NCI-H748 (cell line): ENCODE measurements at regions not wholly inside any gene's neighbourhood (a gene's known extent, or its start where the extent isn't known, plus 50 kb on each side); places are given as distances from the start of the nearest gene placed in this dataset.

Experiments
- DNase-seq: peaks from one replicate; lab custom pipeline; 2025; ENCODE audit not compliant: unreplicated experiment; lab: John Stamatoyannopoulos, UW

DNA sequence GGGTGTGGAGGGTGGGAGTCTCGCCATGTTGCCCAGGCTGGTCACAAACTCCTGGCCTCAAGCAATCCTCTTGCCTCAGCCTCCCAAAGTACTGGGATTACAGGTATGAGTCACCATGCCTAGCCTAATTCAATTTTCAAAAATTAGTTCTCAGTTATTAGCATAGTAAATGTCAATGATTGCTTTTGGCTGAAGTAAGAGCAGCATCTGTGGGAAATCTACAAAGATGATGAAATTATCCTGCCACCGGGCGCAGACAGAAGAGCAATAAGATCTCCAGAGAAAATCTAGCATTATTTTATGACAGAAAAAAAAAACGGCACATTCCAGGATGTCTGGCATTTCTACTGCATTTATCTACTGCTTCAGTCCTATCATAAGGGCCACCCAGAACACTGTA, 97.9 kb upstream of the DAAM1 start:
- DNase-seq = no peak

DNA sequence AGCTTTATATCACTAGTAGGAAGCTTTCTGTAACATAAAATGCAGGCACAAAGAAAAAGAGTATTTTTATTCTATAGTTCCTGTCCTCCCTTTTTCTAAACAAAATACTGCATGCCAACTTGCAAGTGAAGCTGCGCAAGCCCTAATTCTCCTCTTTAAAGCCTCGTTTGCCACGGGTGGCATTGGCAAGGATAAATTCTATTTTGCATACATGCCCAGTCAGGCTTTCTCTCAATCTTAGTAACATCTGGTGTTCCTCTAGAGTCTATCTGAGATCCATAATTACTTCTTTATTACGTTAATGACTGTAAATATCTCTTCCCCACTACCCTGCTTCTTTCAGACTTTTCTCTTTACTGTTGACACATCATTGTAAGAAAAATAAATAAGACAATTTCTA, 97.1 kb upstream of the DAAM1 start:
- DNase-seq = no peak

DNA sequence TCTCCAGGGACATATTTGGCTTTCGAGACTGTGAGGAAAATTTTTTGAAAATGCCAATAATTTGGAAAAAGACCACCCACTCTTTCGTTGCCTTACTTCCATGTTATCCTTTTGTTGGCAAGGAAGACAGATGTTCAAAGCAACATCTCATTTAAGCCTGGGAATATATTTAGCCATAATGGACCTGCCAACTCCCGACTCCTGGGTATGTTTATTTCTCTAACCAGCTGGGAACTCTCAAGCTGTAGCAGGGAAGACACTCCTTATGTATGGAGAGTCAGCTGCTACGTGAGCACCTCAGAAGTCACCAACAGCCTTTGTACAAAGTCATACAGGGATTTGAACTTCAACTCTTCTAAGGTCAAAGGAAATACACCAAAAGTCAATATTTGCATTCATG, 96.5 kb upstream of the DAAM1 start:
- DNase-seq = no peak

DNA sequence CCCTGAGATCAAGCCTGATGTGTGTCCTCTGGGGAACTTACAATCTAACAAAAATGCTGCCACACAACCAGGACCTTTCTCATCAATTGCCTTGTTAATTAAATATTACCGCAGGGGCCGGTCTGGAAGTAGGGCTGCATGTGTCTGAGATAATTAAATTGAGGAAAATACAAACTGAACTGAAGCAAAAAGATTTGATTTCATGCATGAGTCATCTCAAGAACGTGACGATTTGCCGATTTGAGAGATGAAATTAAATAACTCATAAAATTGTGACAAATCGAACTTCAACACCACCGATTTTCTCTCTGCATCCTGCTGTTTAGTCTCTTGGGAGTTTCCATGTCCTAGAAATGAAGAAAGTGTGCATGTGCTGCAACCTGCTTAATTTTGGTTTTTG, 94.6 kb upstream of the DAAM1 start:
- DNase-seq = no peak

DNA sequence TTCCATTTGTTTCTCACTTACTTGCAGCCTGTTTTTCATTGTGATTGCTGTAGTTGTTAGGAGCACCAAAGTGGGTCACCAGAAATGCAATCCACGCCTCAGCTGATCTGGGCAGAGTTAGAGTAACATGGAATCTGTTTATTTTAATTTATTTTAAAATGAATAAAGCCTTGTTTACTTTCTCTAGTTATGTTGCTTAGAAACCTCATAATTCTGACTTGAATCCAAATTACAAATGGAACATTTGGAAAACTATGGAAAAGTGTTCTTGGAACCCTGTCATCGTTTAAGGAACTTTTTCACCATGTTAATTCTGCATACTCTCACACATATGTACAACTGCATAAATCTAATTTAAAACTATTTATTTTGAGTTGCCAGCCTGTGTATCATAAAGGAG, 92.2 kb upstream of the DAAM1 start:
- DNase-seq = no peak

DNA sequence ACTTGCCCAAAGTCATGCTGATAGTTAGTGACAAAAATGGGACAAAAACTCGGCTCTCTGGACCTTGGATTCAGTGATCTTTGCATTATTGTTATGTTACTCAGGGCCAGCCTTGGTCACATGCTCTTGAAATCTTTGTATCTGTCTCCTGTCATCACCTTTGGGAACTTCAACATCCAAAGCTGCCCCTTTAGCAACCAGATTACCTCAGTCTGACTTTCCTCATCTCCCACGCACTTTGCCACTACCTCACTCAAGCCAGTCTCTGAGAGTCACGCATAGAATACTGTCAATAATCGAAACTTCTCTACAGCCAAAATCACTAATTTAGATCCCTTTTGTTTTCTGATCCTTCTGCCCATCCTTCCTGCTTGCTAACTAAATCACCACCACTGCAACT, 90.8 kb upstream of the DAAM1 start:
- no peak for DNase-seq

DNA sequence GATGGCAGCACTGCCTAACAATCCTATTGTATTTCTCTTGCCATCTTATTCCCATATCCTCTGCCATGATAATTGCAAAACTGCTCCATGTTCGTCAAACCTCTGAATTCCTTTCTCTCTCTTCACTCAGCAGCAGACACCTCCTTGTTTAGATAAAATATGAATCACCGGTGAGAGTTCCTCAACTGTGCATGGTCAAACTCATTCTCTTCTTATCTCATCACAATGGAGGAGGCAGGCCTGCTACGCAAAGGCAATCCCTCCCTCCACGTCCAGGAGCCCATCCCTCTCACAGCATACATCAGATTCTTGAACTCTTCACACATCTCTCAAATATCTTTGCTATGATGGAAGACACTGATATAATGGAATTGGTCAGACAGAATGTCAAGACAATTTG, 90.1 kb upstream of the DAAM1 start:
- DNase-seq = no peak

DNA sequence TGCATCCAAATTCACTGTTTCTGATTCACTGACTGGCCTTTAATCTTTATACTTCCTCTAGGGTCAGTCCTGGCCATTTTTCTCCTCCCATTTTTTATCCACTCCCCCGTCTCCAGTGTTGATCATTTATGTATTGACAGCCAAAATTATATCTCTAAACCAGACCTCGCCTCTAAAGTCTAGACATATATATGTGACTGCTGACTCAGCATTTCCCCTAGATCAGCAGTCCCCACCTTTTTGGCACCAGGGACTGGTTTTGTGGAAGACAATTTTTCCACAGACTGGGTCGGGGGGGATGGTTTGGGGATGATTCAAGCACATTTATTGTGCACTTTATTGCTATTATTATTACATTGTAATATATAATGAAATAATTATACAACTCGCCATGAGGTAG, 88.3 kb upstream of the DAAM1 start:
- DNase-seq = no peak

DNA sequence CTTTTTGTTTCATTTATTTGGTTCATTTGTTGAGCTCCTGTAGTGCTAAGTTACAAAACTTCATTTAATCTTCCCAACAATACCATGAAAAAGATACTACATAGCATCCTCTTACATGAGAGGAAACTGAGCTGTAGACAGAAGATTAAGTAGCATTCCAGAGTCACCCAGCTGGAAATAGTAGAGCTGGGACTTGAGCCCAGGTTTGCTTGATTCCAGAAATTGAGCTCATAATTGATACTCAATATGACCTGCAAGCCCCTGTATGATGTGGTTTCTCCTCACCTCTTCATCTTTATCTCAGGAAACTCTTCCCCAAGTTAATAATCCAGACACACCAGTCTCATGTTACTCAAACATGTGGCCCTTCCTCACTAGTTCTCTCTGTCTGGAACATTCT, 87.0 kb upstream of the DAAM1 start:
- no peak for DNase-seq

DNA sequence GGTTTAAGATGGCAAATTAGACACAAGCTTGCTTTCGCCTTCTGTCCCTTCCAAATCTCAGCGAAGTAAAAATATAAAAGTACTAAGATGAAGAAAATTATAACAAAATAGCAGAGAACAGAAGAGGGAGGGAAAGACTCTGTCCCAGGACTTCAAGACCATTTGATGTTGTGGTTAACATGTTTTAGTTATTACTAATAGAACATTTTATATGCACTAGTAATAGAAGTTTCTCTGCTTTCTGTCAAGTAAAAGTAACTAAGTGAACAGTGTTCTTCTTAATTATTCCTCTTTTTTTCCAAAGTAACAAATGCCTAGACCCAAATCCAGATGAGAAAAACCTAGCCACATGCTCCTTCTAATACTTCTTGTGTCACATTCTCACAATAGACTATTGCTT, 85.1 kb upstream of the DAAM1 start:
- DNase-seq = no peak

DNA sequence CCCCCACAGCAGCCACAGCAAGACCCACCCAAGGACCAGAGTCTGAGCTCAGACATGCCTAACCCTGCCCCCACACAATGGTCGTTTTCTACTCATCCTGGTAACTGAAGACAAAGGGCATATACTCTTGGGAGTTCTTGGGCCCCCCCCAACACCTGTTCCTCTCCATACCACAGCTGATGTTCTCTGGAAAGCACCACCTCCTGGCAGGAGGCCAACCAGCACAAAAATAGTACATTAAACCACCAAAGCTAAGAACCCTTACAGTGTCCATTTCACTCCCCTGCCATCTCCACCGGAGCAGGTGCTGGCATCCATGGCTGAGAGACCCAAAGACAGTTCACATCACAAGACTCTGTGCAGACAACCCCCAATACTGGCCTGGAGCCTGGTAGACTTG, 80.6 kb upstream of the DAAM1 start:
- DNase-seq = peak; percentile 71

DNA sequence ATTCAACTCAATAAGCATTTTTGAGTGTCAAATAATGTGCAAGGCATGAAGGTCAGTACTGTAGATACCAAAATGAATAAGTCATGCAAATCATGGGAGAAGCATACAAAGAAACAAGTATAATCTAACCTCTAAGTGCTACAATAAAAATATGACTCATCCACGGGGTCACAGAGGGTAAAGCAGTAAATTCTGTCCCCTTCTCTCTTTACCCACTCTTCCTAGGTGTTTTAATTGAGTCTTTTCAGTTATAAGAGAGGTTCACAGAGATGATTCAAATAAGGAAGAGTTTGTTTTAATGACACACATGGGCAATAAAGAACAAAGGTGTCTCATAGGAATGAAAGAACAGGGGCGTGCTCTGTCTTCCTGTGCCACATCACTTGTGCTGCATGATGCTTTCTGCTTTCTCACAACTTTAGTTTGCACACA, 71.5 kb upstream of the DAAM1 start:
- peak; percentile 48 for DNase-seq

DNA sequence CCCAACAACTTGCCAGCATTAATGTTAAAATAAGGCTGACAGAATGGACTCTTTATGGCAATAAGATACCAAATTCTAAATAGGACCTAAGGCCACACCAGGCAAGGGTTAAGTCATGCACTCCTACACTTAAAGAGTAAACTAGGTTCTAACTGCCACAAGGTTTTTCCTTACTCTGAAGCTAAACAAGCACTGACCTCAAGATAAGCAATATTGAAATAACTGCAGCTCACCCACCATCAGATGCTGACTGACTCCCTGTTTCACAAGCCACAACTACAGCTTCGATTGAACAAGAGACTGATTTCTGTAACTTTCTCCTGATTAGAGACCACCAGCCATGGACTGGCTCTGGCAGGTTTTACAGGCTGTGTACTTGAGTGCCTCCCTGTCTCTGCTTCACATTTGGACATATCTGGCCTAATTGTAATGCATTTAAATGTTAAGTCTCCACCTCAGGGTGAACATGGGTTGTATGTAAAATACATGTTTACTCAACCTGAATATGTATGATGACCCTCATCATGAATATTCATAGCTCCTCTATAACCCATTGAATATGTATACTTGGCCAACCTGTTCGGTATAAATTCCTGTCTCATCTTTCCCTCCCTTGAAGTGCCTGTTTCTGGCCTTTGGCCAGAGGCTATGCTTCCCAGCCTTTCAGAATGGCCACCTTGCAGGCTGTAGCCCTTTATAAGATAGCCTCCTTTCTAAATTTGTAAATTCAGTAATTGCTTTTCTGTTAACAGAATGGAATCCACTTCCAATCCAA, 70.5 kb upstream of the DAAM1 start:
- no peak for DNase-seq

DNA sequence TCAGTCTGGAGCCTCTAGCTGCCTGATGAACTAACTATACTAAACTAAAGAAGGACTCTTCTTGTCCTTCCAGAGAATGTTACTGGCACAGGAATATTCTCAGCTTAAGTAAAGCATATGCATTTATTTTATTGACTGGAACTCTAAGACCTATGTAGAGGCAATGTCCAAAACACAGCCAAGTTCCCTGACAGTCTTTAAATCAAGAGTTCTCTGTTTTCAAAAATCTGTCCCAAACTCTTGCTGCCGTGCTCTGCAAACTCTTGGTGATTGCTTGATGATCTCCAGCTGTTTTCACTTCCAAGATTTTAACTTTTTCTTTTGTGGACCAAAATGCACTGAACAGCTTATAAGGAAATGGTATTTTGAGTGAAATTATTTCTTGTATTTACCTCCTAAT, 67.5 kb upstream of the DAAM1 start:
- no peak for DNase-seq

DNA sequence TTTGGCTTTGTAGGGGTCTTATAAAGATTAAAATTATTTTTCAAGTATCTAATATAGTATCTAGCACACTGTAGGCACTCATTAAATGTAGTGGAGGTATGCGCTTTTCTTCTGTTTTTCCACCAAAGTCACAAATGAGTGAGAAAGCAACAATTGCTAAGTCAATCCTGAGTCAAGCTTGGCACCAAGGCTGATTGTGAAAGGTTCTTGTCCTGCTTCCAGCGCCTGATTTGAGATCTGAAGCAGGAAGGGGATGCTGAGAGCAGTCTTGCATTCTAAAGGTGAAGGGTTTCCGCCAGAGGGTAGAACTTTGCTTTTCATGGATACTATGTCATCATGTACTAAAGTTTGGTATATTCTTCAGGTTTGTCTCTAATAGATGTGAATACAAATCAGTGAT, 64.9 kb upstream of the DAAM1 start:
- DNase-seq = no peak

DNA sequence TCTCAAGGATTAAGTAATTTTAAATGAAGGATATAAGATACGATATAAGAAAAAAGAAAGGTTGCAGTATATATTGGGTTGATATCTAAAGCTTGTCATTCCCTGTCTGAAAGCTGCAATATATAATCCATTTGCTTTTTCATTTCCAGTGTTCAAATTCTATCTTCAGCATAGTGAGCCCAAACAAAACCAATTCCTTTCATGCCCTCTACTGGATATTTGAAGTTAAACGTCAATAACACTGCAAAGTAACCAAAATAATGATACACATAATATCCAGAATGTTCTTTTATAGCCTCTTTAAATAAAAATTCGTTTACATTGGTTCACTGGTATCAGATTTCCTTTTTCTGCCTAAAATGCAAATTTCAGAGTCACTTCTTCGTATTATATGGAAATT, 64.5 kb upstream of the DAAM1 start:
- DNase-seq = peak; percentile 46

DNA sequence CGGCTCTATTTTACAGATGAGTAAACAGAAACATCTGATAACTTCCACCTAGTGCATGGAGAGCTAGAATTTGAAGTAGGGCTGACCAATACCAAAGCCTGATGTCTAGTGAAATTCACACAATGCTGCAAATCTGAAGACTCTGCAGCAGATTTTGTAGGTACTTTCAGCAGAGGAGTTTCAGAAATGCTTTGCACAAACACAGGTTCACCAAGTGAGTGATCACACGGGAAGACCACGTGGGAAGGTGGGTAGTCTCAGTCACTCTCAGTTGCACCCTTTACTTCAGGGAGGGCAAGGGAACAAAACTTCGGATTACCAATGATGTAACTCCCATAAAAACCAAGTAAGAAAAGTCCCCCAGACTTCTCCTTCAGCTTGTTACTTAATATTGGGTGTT, 63.3 kb upstream of the DAAM1 start:
- no peak for DNase-seq

DNA sequence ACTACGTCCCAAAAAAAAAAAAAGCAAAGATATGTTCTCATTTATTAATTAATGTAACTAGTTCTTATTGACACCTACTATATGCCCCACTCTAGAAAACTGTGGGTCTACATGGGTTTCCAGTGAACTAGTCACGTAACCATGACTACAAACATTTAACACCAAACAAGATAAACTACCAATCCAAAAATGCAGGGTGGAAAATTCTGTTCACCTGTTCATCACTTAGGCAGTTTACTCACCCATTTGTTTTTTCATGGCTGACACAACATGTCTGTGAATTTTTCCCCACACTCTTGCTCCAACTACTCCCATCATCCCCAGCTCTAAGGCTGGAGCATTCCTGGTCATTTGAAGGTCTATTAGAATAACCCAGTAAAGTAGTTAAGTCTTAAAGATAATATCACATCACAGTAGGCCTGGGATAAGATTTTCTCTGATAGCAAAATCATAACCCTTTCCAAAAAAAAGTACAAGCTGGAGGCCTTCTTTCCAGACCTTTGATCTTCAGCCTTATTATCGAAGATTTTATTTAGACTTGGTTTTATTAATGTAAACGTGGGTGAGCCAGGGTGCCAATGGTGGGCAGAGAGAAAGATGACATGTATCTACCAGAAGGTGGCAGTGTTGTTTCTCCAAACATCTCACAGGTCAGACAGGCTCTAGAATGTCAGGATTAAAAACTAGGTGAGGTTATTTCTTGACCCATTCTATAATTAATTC, 61.6 kb upstream of the DAAM1 start:
- peak; percentile 67 for DNase-seq

DNA sequence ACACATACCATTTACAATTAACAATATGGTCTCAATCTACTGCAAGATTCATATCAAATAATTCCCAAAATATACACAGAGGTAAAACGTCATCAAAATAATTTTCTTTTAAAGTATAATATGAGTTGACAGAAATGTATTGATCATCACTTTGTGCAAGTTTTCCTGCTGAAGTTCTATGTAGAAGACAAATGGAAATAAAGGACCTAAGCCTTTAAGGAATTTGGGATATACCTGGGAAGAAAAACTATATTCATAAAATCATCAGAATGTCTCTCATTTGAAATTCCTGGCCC, 61.1 kb upstream of the DAAM1 start:
- no peak for DNase-seq

DNA sequence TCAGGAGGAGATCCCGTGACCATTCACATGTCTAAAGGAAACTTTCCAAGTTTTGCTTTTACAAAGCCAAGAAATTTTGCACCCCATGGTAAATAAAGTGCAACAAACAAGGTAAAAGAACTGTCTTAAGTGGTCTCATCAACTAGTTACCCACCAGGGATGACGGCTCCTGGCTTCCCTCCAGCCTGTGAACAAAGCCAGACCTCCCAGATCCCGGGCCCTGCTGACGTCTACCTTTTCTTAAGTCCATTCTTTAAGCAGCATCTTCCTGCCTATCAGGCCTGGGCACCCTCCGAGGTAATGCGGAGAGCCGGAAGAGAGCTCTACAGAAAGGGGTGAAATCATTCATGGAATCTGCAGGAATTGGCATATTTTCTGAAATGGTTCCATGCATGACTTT, 58.0 kb upstream of the DAAM1 start:
- DNase-seq = no peak

DNA sequence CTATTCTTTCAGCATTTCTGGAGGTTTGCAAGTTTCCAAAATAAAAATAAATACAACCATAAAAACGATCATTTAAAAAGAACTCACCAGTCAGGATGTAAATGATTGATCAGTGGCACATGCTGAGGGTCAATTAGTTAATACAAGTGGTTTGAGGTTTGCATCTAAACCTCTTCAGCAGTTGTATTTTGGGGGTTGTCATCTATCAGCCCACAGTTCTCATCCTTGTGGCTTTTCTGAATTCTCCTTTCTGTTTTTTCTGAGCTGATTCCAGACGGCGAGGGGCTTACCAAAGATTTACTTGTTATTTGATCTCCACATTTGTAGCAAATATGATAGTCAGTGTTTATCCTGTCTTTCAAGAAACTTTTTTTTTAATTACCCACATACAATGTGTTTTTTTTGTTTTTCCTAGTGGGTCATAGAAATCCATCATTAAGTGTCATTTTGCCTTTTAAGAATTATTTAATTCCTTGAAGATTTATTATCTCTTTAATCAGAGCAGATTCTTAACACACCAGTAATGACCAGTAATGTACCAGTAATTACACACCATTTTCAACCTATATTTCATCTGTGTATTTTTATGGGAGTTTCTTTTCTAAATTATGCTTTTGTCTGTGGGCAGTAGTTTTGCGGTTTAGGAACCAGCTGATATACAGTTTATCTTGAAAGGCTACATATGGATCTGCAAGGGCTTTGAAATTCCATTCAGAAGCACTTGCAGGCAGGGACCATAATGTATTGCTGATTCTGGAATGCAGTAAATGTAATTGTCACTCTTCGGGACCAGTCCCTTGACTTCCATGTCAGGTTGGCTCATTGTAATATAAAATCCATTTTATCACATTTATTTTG, 56.3 kb upstream of the DAAM1 start:
- no peak for DNase-seq
